ENCODE measurements at regions not wholly inside any gene's neighbourhood (a gene's known extent, or its start where the extent isn't known, plus 50 kb on each side); places are given as distances from the start of the nearest gene placed in this dataset.

GRCh38 chr7:79735012-79735411 lies 281.5 kb upstream of the MAGI2 start:
- TF ChIP-seq, protein P1, sequence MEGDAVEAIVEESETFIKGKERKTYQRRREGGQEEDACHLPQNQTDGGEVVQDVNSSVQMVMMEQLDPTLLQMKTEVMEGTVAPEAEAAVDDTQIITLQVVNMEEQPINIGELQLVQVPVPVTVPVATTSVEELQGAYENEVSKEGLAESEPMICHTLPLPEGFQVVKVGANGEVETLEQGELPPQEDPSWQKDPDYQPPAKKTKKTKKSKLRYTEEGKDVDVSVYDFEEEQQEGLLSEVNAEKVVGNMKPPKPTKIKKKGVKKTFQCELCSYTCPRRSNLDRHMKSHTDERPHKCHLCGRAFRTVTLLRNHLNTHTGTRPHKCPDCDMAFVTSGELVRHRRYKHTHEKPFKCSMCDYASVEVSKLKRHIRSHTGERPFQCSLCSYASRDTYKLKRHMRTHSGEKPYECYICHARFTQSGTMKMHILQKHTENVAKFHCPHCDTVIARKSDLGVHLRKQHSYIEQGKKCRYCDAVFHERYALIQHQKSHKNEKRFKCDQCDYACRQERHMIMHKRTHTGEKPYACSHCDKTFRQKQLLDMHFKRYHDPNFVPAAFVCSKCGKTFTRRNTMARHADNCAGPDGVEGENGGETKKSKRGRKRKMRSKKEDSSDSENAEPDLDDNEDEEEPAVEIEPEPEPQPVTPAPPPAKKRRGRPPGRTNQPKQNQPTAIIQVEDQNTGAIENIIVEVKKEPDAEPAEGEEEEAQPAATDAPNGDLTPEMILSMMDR (IDR thresholded peaks at IDR 0.05), result no peak
- no peak for TF ChIP-seq POLR2A (IDR thresholded peaks at IDR 0.05)
